Gastroesophageal sphincter (tissue), 3 donors: ENCODE measurements at regions not wholly inside any gene's neighbourhood (a gene's known extent, or its start where the extent isn't known, plus 50 kb on each side); places are given as distances from the start of the nearest gene placed in this dataset.
"Not testable (repeated sequence)": the region's sequence is repeated elsewhere in the genome, so short reads cannot be mapped to it uniquely, and the experiment has no call there.

Source experiments
- POLR2A ChIP-seq, 2 donors: fragments of 450-650 bp; IDR thresholded peaks; one replicate each; pipeline ENCODE4 v1.6.1; 2017; ENCODE audit warnings: antibody characterized with exemption in 2 of 2, mild to moderate bottlenecking in 2 of 2, moderate library complexity in 1 of 2
- TF ChIP-seq, protein P1 (sequence below), 4 experiments: fragments of 200-600 bp in 2 of 4; fragments of 450-650 bp in 2 of 4; sonication (generic) in 1 of 4; IDR thresholded peaks; one replicate each; pipeline ENCODE4 v1.5.1; 2017 to 2019; ENCODE audit warnings: antibody characterized with exemption in 4 of 4, mild to moderate bottlenecking in 2 of 4, moderate library complexity in 2 of 4

GRCh38 chr5:136444099-136444498, 78.8 kb upstream of the TRPC7 start:
- TF ChIP-seq, protein P1, sequence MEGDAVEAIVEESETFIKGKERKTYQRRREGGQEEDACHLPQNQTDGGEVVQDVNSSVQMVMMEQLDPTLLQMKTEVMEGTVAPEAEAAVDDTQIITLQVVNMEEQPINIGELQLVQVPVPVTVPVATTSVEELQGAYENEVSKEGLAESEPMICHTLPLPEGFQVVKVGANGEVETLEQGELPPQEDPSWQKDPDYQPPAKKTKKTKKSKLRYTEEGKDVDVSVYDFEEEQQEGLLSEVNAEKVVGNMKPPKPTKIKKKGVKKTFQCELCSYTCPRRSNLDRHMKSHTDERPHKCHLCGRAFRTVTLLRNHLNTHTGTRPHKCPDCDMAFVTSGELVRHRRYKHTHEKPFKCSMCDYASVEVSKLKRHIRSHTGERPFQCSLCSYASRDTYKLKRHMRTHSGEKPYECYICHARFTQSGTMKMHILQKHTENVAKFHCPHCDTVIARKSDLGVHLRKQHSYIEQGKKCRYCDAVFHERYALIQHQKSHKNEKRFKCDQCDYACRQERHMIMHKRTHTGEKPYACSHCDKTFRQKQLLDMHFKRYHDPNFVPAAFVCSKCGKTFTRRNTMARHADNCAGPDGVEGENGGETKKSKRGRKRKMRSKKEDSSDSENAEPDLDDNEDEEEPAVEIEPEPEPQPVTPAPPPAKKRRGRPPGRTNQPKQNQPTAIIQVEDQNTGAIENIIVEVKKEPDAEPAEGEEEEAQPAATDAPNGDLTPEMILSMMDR (IDR thresholded peaks at IDR 0.05): not testable (repeated sequence)
- not testable (repeated sequence) for TF ChIP-seq POLR2A (IDR thresholded peaks at IDR 0.05)
